GM12878 (cell line): ENCODE measurements at regions not wholly inside any gene's neighbourhood (a gene's known extent, or its start where the extent isn't known, plus 50 kb on each side); places are given as distances from the start of the nearest gene placed in this dataset. TPM values are rescaled to one million over a fixed set of nuclear protein-coding genes. Genes with fewer than 3 reads are reported as not detected.

ENCODE experiments used
- small RNA-seq: library from RNA; depleted of rRNA; stranded (forward); fragments of <200 nt; gene quantifications from one replicate; pipeline ENCODE3, GENCODE V24; 2014

Small RNA genes lying in the stretch of these regions (small RNA-seq; reads per million reads assigned to genes)
- gene RN7SL820P = not detected
